ENCODE measurements at regions not wholly inside any gene's neighbourhood (a gene's known extent, or its start where the extent isn't known, plus 50 kb on each side); places are given as distances from the start of the nearest gene placed in this dataset.

DNA sequence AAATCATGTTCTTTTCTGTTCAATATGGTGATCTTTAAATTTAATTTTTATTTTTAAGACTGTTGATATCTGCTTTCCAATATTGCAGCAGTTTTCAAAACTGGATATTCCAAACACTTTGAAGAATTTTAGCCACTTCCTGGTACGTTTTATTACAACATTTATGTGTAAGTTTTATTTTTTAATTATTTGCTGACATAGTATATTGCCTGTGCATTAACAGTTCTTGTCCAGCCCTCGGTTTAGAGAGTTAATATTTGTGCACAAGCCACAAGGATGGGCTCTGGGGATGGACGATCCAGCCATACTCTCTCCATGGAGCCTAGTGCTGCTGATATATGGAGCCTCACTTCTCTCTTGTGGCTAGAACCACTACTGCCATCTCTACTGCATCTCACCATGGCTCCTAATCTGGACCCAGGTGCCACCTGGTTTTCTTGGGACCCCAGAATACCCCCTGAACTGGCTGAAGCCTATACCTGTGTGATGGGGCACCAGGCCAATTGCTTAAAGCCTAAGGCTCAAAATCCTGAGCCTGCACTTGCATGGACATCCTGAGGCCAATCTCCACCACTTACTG, 262.5 kb downstream of the RASSF9 start:
- TF ChIP-seq POLR2AphosphoS5 (IDR thresholded peaks at IDR 0.05) (no peak), POLR2A (IDR thresholded peaks at IDR 0.05) (no peak)
- TF ChIP-seq, protein P1, sequence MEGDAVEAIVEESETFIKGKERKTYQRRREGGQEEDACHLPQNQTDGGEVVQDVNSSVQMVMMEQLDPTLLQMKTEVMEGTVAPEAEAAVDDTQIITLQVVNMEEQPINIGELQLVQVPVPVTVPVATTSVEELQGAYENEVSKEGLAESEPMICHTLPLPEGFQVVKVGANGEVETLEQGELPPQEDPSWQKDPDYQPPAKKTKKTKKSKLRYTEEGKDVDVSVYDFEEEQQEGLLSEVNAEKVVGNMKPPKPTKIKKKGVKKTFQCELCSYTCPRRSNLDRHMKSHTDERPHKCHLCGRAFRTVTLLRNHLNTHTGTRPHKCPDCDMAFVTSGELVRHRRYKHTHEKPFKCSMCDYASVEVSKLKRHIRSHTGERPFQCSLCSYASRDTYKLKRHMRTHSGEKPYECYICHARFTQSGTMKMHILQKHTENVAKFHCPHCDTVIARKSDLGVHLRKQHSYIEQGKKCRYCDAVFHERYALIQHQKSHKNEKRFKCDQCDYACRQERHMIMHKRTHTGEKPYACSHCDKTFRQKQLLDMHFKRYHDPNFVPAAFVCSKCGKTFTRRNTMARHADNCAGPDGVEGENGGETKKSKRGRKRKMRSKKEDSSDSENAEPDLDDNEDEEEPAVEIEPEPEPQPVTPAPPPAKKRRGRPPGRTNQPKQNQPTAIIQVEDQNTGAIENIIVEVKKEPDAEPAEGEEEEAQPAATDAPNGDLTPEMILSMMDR (IDR thresholded peaks at IDR 0.05), result no peak
